GM18861 (cell line): ENCODE measurements at regions not wholly inside any gene's neighbourhood (a gene's known extent, or its start where the extent isn't known, plus 50 kb on each side); places are given as distances from the start of the nearest gene placed in this dataset.
"Not testable (repeated sequence)": the region's sequence is repeated elsewhere in the genome, so short reads cannot be mapped to it uniquely, and the experiment has no call there.

Experiments
- ATAC-seq: cut with Tn5 transposase; IDR thresholded peaks from one replicate; pipeline ENCODE4 v1.9.1; 2021; ENCODE audit not compliant: unreplicated experiment

DNA sequence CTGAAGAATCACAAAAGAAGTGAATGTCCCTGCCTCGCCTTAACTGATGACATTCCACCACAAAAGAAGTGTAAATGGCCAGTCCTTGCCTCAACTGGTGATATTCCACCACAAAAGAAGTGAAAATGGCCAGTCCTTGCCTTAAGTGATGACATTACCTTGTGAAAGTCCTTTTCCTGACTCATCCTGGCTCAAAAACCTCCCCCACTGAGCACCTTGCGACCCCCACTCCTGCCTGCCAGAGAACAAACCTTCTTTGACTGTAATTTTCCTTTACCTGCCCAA is 328.5 kb upstream of the TECRL start:
- ATAC-seq: not testable (repeated sequence)

DNA sequence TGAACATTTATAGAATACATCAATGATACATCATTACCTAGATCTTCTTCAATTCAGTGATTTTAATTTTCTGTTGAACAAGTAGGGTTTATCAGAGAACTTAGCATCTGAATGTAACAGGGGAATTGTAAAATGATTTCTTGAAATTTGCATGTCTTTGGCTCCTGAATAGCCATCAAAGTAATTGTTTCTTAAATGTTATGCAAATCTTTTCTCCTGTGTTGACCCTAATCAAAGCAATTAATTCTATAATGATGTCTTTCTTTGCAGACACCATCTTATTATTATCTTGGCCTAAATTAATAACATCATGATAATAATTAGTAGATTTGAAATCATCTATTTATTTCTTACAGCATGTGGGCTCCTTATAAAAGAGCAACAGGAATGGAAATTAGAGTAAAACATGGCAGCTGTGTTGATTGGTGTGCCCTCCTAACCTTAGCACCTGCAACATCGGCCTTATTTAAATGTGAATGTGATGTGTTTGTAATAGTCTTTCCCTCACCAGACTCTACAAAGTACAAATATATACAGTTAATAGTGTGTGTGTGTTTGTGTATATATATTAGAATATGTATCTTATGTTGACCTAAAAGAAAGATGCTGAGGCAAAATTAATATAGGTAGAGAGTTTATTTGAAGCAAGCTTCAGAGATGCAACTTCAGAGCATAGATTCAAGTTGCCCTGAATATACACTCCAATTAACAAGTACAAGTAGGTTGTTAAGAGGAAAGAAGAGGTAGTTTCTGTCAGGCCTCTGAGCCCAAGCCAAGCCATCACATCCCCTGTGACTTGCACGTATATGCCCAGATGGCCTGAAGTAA is 328.0 kb upstream of the TECRL start:
- ATAC-seq: no peak

DNA sequence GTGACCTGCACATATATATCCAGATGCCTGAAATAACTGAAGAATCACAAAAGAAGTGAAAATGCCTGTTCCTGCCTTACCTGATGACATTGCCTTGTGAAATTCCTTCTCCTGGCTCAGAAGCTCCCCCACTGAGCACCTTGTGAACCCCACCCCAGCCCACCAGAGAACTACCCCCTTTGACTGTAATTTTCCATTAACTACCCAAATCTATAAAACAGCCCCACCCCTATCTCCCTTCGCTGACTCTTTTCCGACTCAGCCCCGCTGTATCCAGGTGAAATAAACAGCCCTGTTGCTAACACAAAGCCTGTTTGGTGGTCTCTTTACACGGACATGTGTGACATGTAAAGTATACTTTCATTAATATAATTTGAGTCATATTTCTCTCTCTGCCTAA is 320.3 kb upstream of the TECRL start:
- no peak for ATAC-seq

DNA sequence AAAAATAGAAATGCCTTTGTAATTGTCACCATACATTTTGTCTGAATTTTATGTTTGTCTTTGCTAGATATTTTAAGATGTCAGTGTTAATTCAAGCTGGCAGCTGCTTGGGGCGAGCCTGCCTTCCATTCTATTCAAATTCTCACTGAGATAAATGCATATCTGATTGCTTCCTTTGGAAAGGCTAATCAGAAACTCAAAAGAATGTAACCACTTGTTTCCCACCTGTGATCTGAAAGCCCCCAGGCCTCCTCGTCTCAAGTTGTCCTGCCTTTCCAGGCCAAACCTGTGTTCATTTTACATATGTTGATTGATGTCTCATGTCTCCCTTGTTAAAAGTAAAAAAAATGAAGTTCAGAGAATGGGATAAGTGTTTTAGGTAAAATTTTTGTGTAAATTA is 318.7 kb upstream of the TECRL start:
- ATAC-seq: no peak

DNA sequence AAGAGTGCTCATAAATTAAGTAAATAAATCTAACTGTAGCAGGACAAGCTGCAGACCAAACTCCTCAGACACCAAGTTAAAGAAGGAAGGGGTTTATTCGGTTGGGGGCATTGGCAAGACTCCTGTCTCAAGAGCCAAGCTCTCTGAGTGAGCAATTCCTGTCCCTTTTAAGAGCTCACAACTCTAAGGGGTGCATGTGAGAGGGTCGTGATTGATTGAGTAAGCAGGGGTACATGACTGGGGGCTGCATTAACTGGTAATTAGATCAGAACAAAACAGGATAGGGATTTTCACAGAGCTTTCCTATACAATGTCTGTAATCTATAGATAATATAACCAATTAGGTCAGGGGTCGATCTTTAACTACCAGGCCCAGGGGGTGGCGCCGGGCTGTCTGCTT is 318.1 kb upstream of the TECRL start:
- ATAC-seq: not testable (repeated sequence)

DNA sequence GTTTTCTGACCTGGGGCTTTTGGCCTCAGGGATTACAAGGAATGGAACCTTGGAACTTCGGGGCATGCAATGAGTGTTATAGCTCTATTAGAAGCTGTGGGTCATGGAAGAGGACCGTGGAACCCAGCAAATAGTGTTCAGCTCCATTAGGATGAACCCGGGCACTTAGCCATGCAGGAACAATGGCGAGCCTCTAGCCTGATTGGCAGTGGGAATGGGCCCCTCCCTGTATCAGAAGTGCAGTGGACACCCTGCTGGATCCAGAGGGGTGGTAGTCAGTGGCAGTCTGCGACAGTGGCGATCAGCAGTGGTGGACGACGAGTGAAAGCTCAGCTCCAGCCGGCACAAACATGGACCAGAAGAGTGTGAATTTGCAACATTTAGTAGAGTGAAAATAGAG is 315.4 kb upstream of the TECRL start:
- ATAC-seq: no peak

DNA sequence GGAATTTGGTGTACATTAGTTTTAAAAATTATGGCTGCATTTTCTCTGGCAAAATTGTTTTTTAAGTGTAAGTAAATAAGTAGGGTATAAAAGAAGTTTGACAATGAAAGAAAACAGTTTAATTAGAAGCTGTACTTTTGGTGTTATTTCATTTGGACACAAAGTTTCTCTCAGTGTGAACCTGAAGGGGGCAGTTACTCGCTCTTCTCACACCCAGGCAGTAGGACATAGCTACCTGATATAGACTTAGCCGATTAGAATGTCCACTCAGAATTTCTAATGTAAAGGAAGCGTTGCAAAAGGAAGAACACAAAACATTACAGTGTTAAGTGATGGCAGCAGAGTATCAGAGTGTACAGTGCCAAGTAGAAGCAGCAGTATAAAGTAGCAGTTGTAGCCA is 311.9 kb upstream of the TECRL start:
- ATAC-seq: no peak

DNA sequence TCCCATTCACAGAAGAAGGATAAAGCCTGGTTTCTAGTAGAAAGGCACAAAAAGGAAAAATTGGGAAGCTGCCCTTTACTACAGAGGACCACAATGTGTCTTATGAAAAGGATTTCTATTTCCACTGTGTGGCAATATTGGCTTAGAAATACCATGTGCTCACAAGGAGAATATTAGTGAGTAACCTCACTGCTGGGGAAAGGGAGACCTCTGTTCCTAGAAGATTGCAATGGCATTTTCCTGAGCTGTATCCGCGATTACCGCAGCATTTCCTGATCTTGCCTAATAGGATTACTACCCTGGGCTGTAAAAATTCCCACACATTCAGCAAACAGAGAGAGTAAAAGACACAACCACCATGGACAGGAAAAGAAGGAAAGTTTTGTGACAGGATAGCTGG is 308.8 kb upstream of the TECRL start:
- no peak for ATAC-seq

DNA sequence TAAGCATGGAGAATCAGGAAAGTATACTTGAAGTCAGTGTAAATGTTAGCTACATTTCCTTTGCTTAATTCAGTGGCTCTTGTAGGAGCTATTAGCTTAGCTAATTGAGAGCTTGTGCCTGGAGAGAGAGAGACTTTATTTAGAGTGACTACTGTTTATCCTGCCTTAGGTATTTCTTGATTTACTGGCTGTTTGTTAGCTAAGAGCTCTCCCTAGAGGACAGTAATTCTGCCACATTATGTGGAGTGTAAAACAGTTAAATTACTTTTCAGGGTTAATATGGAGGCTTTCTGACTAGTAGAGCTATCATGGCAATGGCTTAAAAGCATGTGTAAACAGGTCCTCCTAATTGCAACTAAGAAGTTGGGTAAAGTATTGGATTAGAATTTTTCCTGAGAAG is 306.5 kb upstream of the TECRL start:
- ATAC-seq: no peak

DNA sequence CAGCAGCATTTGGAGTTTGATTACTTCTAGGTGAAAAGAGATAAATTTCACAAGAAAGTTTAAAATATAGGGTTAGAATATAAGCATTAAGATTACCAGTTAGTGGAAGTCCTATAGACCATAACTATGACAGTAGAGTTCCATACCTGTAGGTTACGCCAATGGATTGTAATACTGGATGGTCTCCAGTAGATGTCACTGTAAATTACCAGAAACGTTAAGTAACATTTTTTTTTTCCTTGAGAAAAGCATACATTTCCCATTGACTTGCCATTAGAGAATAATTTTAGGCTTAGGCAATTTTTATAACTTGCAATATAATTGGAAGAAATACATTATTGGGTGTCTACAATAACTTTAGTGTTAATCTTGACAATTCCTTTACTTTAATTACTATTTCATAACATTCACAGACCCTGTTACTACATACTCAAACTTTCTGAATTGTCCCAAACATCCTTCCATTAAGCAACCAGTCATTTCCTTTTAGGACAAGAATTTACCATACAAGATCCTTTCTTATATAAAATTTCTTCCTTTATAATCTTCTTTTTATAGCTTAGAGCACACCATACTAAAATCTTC is 304.1 kb upstream of the TECRL start:
- no peak for ATAC-seq

DNA sequence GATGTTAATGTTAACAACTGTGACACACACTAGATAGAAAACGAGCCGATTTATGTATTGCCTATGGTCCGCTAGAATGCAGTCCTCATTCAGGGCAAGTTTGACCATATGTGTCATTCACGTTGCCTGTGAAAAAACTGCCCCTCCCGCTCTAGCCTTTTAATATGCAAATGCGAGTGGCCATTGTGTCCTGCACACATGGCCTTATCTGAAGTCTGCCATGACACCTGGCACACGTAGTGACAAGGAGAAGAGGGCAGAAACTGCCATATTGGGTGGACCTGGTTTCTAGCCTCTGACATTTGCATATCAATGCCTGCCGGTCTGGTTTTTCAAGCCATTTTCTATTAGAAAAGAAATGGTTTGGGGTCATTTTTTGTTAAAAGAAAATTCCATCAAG is 303.3 kb upstream of the TECRL start:
- no peak for ATAC-seq

DNA sequence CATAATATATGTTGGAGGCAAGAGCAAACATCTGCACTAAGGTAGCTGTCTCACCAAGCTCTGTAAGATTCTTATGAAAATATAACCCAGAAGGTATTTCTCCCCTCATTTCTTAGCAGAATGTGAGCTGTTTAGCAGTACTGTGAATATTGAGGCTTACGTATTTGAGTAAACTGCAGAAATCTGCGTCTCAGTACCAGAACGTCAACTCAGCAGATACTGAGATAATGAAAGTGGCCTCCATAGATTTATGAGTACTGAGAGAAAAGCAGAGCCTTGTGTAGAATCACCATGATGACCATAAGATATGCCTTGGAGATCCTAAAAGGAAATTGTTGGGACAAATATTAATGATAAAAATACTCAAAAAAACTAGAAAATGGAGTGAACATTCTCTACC is 296.7 kb upstream of the TECRL start:
- no peak for ATAC-seq

DNA sequence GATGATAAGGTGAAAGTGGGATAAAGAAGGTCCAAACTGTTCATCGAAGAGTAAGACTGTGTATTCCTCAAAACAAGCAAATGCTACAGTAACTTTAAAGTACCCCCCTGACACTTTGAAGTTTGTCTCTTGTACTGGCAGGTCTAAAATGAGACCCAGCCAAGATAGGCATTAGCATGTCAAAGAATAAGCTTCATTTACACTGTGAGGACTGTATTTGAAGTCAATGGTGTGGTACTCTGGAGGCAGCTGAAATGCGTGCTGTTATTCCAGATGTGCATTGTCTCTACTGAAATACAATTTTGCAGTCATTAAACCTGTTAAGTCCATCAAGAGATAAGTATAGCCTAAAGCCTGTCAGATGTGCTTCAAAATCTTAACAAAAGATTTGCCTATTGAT is 288.9 kb upstream of the TECRL start:
- no peak for ATAC-seq

DNA sequence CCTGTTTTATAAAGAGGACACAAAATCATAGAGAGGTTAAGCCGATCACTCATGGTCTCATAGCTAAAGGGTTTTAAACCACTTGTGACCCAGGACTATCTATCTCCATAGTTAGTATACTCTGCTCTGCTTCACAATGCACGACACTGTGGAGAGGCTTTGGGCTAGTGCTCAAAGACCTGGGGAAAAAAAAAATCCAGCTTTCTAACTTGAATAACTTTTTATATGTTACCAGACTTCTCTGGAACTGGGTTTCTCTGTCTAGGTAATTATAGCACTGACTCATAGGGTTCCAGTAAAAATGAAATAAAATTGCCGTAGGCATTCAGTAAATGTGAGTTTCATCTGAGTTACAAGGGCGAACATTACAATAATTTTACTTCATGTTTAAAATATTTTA is 273.7 kb upstream of the TECRL start:
- ATAC-seq: no peak

DNA sequence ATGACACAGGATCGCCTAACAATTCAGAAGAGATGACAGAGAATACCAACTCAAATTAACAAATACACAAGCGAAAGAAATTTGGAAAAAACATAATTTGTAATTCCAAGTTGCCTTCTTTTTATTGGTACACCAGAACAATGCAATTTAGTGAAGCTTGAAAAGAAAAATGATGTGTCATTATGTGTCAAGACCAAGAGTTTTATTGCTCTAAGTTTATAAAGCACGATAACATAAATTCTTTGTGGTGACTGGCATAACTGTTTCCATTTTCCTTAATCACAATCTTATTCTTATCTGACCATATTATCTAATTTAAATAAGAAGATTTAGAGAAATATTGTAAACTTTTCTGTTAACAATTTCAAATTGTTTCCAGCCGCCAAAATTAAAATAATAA is 273.2 kb upstream of the TECRL start:
- ATAC-seq: no peak

DNA sequence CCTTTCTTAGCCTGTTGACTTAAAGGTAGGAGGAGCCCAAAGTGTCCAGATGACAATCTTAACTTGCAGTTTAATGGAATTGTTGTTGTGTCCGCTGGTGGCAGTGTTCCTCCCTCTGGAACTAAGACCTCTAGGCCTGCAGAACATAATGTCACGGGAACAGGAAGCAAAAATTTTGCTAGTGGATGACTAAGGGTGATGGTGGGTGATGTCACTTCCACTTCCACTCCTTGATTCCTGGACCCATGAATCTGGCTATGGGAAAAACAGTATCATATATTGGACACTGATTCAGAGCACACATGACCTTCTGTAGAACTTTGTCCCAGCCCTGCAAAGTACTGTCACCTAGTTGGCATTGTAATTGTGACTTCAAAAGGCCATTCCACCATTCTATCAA is 263.9 kb upstream of the TECRL start:
- not testable (repeated sequence) for ATAC-seq

DNA sequence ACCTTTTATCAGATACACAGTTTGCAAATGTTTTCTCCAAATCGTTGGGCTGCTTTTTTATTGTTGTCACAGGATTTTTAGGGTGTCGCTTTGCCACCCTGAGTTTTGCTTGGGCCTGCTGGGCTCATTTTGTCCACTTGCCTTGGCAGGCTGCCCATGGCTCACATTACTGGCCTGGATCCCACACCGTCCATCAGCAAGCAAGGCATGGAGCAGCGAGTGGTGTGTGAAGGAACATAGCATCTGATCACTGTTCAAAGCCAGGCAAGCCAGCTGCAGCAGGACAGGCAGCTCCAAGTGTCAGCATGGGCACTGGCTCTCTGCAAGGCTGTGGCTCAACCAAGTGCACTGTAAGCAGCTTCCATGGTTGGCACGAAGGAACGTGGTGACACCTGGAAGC is 261.4 kb upstream of the TECRL start:
- no peak for ATAC-seq

DNA sequence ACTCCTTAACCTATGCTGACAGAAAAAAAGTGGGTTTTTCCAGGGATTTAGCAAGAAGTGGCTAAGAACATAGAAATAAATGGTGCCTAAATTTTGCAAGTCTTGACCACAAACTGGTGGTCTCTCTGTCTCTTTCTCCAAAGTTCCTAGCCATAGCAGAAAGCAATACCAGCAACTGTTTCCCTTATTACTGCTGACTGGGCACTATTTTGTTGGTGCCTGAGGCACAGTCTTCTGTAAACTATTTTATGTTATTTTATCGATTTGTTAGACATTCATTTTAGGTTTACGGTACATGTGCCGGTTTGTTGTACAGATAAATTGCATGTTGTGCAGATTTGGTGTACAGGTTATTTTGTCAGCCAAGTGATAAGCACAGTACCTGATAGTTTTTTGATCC is 234.6 kb upstream of the TECRL start:
- ATAC-seq: no peak

DNA sequence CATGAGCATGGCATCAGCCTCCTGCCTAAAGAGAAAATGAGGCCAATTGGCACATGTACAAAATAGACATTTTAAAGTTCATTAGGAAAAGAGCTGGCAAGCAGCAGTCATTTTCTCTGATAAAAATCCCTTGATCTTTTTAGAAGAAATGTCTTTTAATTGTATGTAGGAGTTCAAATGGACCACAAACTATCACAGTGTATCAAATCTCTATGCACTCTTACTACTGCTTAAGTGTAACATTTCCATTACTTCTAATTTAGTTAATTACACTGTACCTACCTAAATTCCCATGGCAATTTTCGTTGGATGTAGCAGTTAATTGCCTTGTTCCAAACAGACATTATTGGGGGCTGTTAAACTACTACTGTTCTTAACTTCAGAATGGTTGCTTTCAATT is 233.7 kb upstream of the TECRL start:
- no peak for ATAC-seq

DNA sequence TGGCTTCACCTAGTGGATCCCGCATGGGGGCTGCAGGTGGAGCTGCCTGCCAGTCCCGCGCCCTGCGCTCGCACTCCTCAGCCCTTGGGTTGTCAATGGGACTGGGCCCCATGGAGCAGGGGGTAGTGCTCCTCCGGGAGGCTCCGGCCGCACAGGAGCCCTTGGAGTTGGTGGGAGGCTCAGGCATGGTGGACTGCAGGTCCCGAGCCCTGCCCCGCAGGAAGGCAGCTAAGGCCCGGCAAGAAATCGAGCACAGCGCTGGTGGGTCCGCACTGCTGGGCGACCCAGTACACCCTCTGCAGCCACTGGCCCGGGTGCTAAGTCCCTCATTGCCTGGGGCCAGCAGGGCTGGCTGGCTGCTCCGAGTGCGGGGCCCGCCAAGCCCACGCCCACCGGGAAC is 231.2 kb upstream of the TECRL start:
- ATAC-seq: not testable (repeated sequence)

DNA sequence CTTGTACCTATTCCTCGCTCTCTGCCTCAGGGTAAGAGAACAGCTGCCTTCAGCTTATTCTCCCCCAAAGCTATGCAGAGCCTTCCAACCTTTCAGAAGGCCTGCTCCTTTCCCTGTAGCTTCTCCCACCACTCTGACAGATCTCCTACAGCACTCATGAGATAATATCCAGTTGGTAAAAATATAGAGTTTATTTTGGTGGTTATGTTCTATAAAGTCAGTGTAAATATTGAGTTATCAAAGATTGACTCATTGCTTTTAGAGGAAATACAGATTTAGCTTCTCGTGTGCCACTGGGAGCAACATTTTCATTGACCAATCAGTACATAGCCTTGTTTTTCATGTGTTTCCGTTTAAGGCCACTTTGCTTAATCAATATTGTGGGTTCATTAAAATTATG is 216.2 kb upstream of the TECRL start:
- ATAC-seq: no peak

DNA sequence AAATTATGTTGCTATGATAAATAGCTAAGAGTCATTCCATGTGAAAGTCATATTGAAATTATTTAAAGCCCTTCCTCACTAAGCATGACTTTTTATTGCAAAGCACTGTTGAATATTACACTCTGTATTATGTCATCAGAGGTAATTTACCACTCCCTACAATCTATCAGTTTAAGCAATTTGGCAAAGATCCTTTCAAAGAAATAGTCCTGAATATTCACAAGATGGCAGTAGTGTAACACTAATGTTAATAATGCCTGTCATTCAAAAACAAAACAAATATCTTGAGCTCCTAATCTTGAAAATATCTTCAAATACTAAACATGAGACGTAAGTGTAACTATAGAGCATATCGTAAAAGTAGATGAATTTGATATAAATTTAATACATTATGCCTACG is 208.6 kb upstream of the TECRL start:
- no peak for ATAC-seq

DNA sequence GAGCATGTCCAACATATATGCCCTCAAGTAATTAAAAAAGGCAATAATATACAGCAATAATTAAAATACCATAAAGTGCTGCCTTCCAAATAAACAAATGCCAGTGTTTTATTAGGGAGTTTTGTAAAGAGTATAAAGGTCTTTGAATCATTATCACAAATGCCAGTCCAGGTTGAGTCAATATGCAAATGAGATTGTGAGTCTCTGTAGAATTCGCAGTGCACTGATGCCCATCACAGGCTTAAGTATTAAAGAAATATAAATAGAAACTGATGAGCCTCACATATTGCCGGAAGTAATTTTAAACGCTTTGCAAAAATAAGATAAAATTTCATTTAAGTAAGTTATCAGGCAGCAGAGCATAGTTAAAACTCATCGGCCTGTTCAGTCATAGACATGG is 205.0 kb upstream of the TECRL start:
- ATAC-seq: no peak
